ENCODE measurements at regions not wholly inside any gene's neighbourhood (a gene's known extent, or its start where the extent isn't known, plus 50 kb on each side); places are given as distances from the start of the nearest gene placed in this dataset.

GRCh38 chrX:150219374-150220185, 143.5 kb upstream of the MAMLD1 start:
- H3K4me3 ChIP-seq (ENCODE audit: low read depth, poor library complexity, severe bottlenecking), result no peak overlapping the region
- intact Hi-C loops (cut with DNase I; ENCODE audit: low total_unique reads), result no loop called here
- 53 to 66% methylated on average over 13 to 15 of the region's 17 CpGs for WGBS, 2 donors
- no peak for TF ChIP-seq POLR2A (IDR thresholded peaks at IDR 0.05)
- peak in 1 of 2 donors; percentile 63 for DNase-seq (ENCODE audit: low spot score in 2 of 2)

GRCh38 chrX:150223176-150224015, 139.7 kb upstream of the MAMLD1 start:
- DNase-seq (ENCODE audit: low spot score in 2 of 2), result peak in 1 of 2 donors; percentile 75
- WGBS, 2 donors, result 80 to 89% methylated on average over 12 of the region's 12 CpGs
- TF ChIP-seq POLR2A (IDR thresholded peaks at IDR 0.05) (no peak), CTCF (IDR thresholded peaks at IDR 0.05) (no peak)
- intact Hi-C loops (cut with DNase I; ENCODE audit: low total_unique reads), result no loop called here
- no peak overlapping the region for H3K4me3 ChIP-seq (ENCODE audit: low read depth, poor library complexity, severe bottlenecking)

GRCh38 chrX:150224676-150225075, 138.4 kb upstream of the MAMLD1 start:
- intact Hi-C loops (cut with DNase I; ENCODE audit: low total_unique reads), result no loop called here
- peak in 1 of 2 donors; percentile 43 for DNase-seq (ENCODE audit: low spot score in 2 of 2)
- WGBS, 2 donors, result 67 to 88% methylated on average over 3 of the region's 3 CpGs

GRCh38 chrX:150225266-150225665, 137.9 kb upstream of the MAMLD1 start:
- no peak overlapping the region for H3K4me3 ChIP-seq (ENCODE audit: low read depth, poor library complexity, severe bottlenecking)
- intact Hi-C loops (cut with DNase I; ENCODE audit: low total_unique reads), result no loop called here
- DNase-seq (ENCODE audit: low spot score in 2 of 2), result peak in 1 of 2 donors; percentile 26
- TF ChIP-seq CTCF (IDR thresholded peaks at IDR 0.05) (no peak), POLR2A (IDR thresholded peaks at IDR 0.05) (no peak)
- 43 to 67% methylated on average over 3 of the region's 3 CpGs for WGBS, 2 donors

More at GRCh38 chrX:150224676-150225075, 138.4 kb upstream of the MAMLD1 start:
- TF ChIP-seq CTCF (IDR thresholded peaks at IDR 0.05), result no peak
- TF ChIP-seq POLR2A (IDR thresholded peaks at IDR 0.05), result no peak
- H3K4me3 ChIP-seq (ENCODE audit: low read depth, poor library complexity, severe bottlenecking), result no peak overlapping the region

GRCh38 chrX:150225756-150226155, 137.4 kb upstream of the MAMLD1 start:
- TF ChIP-seq POLR2A (IDR thresholded peaks at IDR 0.05) (no peak), CTCF (IDR thresholded peaks at IDR 0.05) (no peak)
- no peak overlapping the region for H3K4me3 ChIP-seq (ENCODE audit: low read depth, poor library complexity, severe bottlenecking)
- intact Hi-C loops (cut with DNase I; ENCODE audit: low total_unique reads), result no loop called here
- DNase-seq (ENCODE audit: low spot score in 2 of 2), result peak in 1 of 2 donors; percentile 62
- 55 to 58% methylated on average over 6 to 11 of the region's 11 CpGs for WGBS, 2 donors
